Ecto neural progenitor cell (in vitro differentiated cells): ENCODE measurements at regions not wholly inside any gene's neighbourhood (a gene's known extent, or its start where the extent isn't known, plus 50 kb on each side); places are given as distances from the start of the nearest gene placed in this dataset.
A peak's percentile ranks its signal among the peaks of the same experiment; 100 is the strongest.
"Not testable (repeated sequence)": the region's sequence is repeated elsewhere in the genome, so short reads cannot be mapped to it uniquely, and the experiment has no call there.

Source experiments
- DNase-seq: peaks from one replicate; pipeline ENCODE4 v3.0.0-alpha.2; 2018; ENCODE audit warnings: low spot score

DNA sequence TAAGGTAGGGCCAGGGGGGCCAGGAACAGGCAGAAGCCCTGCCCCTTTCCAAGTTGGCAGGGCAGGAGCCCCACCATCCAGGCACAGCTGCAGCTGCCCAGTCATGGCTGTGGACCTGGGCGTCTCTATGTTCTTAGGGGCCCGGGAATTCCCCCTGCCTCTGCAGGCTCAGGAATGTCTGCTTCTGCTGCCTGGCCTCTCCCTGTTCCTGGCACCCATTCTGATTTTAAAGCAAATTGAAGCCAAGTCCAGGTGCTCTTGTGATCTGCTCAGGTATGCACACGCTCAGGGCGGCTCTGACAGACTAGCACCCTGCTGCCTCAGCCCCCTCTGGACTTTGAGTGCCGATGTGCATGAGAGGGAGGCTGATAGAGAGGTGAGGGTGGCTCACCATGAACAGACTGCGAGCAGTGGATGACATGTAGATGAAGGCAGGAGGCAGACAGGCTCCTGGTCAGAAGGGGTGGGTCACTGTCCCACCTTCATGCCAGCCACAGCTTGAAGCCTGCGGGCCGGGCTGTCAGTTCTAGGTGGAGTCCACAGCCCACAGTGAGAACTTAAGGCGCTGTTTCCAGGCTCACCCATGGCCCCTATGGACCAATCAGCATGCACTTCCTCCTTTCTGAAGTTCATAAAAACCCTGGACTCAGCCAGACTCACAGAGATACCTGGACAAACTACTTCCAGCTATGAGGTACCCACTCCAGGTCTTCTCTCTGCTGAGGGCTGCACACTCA is 747.8 kb upstream of the GBE1 start:
- DNase-seq: no peak

DNA sequence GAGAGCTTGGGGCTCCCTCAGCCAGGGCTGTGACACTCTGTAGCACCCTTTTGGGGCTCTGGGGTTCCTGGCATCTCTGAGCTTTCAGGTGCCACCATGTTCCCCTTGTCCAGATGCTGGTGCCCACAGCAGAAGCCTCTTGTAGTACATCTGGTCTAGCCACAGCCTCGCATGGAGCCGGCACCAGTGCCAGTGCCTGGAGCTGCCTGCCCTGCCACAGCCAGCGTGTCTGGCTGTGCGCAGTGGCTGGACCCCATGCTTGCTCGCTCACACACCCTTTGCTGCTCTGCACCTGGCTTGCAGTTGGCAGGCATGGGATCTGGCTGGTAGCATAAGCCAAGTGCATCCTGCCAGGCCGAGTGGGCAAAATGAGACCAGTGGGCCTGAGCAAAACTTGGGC is 744.8 kb upstream of the GBE1 start:
- no peak for DNase-seq

DNA sequence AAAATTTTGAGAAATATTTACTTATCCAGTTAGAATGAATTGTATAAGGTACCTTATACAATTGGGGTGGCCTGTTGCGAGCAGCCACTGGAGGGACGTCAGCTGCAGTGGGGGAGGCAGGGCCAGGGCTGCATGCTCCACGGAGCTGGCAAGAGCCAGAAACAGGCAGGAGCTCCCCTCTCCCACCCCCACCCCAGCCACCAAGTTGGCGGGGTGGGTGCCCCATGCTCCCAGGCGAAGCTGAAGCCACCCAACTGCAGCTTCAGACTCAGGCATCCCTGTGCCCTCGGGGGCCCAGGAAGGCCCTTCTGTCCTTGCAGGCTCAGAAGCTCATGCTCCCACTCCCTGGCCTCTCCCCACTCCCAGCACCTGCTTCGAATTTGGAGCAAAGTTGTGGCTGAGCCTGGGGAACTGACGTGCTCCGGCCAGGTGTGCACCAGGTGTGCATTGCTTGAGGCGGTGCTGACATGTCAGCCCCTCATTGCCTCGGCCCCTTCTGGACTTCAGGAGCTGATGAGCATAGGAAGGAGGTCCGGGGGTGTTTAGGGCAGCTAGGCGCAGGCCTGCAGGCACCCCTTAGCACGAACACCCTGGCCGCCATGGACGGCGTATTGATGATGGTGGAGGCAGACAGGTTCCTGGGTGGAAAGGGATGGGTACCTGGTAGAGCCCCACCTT is 743.8 kb upstream of the GBE1 start:
- no peak for DNase-seq

DNA sequence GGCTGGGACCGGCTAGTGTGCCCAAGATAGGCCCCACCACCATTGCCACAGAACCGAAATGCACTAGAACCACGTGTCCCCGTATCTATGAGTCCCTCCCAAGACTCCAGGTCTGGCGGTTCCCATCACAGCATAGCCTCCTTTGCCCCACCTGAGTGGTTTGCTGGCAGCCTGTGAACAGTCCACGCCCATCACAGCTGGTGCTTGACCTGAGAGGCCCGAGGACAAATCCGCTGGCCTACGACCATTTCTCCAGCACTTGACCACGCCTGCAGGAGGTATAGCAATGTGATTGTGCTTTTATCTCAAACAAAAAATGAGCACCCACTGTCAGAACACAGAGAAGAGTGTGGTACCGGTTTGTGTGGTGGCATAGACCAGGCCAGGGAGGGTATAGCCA is 736.7 kb upstream of the GBE1 start:
- no peak for DNase-seq

DNA sequence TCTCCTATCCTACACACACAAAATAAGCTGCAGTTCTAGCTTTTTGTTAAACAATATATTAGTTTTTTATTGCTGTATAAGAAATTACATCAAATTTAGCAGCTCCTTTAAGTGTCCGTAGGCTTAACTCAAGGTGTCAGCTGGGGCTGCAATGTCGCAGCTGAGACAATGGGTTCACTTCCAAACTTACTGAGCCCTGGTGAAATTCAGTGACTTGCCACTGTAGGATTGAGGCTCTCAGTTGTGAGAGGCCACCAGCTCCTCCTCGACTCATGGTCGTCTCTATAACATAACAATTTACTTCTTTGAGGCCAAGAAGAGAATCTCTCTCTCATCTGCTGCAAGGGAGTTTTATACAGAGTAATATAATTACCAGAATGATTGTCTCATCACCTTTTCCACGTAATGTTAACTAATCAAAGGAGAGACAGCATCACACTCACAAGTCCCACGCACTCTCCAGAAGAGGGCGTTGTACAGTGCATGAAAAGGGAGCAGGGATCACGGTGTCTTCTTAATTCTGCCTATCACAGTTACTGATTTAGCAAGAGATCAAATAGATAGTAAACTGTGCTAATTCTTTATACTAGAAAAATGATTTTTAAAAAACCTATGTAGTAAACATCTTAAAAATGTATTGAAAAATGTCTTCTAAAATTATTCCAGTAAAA is 735.6 kb upstream of the GBE1 start:
- DNase-seq: peak; percentile 46

DNA sequence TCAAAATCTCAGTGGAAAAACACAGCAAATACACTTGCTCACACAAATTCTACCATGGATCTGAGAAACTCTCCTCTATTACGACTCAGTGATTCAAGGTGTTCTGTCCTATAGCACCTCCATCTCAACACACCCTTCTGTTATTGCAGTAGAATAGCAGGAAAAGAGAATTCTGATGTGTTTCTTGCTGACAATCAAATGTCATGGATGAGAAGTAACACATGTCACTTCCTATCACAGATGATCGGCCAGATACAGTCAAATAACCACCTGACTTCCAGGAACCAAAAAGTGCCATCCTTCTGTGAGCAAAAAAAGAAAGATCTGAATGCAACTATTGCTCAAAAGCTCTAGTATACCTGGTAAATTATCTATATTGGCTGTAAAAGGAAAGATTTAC is 734.2 kb upstream of the GBE1 start:
- DNase-seq: no peak

DNA sequence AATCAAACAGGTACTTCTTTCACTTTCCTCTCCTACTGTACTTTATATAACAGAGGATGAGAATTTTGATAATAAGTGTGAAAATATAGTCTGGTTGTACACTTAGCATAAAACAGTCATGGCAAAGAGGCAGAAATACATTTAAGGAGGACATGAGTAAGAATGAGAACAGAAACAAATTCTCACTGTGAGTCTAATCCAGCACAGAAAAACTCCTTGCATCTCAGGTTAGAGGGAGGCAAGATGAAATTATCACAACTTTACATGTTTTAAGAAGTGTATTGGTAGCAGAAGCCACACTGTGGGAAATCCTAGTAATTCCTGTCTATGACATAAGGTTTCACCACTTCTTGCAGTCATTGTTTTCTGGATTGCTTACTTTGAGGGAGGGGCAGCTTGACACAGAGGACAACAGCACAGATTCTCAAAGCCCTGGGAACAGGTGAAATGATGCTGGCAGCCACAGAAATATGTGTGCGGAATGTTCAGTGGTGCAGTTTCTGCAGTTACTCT is 733.6 kb upstream of the GBE1 start:
- DNase-seq: no peak

DNA sequence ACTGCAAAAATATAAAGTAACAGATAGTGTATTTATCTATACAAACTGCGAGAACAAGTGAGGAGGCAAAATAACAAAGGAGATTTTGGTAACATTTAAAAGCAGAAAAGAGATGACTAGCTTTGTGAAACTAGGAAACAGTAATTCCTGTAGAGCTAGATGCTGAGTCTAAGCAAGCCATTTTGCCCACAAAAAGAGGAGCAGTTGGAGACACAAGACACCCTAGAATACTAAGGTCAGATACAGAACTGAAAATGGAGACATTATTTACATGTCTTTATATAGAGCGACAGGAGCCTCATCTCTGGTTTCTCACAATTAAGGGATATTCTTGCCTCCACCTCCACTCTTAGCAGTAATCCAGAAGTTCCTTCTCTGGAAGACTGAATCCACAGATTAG is 732.4 kb upstream of the GBE1 start:
- no peak for DNase-seq

DNA sequence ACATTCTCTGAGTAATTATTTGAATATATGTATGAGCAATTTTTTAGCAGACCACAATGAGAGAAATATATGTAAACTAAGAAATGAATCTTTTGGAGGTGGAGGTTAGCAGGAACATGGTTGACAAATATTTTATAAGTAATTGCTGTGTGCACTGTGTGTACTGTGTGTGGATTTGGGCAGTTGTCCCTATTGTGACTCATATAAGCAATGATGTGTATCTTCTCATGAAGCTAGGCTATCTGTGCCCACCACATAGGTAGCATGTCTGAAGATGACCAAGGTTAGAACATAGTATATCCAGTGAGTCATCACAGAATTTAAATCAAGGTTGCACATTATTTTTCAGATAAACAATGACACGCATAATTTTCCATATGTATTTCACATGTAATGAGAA is 713.9 kb upstream of the GBE1 start:
- no peak for DNase-seq

DNA sequence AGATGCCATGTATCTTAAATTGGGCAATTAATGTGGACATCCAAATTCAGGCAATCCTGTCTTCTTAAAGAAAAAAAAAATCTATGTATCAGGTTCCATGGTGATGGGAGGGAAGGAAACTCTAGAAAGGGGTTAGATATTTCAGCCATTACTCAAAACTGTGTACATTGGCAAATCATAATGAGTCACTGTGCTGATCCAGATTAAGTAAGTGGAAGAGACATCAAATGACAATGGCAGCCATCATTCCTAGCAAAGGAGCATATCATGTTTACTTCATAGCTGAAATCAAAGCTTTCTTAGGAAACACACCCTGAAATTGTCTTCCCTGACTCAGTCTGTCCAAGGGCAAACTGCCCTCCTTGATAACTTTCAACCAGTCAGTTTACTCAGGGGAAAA is 713.3 kb upstream of the GBE1 start:
- DNase-seq: no peak

DNA sequence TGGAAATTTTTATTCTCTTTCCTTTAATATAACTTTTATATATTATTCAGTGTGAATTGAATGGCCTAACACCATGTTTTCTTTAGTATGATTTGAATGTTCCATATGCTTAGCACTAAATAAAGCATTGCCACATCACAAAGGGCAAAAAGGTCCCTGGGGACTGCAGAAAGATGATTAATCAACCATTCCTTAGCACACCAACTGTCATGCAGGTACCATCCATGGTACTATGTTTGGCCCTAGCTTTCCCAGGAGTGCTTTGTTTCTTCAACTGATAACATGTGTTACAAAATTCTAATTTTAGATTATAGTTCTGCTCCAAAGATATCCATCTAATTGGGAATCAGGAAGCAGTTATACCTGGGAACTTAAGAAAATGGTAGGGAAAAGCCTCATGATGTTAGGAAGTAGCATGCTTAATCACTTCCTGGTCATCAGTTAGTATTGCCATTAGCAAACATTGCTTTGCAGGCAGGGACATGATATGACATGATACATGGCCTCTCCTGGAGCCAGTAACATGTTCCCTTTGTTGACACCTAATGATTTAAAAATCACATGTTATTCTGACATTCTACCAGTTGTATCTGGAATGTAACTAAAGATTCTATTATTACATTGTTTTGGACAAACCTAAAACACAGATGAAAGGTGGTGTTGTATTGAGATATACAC is 712.6 kb upstream of the GBE1 start:
- no peak for DNase-seq

DNA sequence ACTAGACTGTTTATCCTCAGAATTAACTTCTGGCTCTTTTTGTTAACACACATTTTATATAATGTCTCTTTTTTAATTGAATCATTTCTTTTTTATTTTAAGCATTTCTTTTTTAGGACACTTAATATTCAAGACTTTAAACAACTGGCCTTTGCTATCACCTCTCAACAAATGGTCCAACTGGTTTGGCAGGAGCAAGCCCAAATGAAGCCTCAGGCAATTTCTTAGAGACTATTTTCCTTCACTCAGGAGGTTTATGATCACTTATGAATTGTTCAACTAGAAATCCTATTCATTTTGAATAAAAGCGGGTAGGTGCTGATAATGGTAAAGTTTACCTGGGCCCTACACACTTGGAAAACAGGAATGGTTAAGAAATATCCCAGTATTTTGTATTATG is 705.6 kb upstream of the GBE1 start:
- no peak for DNase-seq

DNA sequence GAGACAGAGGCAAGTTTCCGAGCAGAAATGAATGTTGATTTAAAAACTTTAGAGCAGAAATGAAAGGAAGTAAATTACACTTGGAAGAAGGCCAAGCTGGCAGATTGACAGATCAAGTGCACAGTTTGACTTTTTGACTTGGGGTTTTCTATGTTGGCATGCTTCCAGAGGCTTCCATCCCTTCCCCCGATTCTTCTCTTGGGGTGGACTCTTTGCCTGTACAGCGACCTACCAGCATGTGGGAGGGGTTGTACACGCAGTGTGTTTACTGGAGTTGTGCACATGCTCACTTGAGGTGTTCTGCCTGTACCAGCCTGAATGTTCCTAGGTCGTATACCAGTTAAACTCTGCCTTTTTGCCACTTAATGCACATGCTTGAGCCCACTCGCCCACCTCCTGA is 701.5 kb upstream of the GBE1 start:
- no peak for DNase-seq

DNA sequence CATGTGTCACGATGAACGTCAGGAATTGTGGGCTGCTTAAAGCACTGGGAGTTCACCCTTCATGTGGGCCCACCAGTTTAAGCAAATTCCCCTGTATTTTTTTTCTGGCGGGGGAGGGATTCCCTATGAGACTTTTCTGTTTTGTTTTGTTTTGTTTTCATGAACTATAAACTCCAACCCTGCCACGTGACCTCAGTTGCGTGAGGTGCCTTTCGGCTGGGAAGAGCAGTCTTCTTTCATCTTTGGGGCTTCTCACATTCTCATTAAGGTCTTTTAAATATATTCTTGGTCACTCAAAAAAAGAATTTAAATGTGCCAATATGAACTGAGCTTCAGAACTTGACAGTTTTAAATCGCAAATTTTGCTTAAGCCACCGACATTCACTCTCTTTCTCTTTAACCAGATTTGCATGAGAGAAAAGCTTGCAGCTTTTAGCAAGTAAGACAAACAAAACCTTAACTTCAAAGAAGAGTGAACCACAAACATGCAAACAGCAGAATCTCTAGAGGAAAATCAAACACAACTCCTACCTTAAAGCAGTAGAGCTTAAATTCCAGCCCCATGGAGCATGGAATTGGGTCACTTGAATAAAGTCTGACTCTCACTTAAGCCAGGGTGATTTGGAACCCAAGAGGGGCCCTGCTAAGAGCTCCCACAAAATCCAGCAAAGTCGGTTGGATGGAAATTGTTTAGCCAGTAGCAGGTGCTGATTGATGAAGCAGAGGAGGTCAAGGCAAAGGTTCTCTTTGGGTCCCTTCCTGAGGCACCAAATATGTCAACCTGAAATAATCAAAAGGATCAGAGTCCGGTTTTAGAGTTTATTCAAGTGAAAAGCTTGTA is 699.8 kb upstream of the GBE1 start:
- DNase-seq: no peak

DNA sequence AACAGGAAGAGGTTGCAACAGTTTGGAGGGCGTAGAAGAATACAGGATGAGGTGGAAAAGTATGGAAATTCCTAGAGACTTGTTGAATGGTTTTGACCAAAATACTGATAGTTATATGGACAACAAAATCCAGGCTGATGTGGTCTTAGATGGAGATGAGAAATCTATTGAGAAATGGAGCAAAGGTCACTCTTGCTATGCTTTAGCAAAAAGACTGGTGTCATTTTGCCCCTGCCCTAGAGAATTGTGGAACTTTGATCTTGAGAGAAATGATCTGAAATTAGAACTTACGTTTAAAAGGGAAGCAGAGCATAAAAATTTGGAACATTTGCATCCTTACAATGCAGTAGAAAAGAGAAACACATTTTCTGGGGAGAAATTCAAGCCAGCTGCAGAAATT is 686.9 kb upstream of the GBE1 start:
- no peak for DNase-seq

DNA sequence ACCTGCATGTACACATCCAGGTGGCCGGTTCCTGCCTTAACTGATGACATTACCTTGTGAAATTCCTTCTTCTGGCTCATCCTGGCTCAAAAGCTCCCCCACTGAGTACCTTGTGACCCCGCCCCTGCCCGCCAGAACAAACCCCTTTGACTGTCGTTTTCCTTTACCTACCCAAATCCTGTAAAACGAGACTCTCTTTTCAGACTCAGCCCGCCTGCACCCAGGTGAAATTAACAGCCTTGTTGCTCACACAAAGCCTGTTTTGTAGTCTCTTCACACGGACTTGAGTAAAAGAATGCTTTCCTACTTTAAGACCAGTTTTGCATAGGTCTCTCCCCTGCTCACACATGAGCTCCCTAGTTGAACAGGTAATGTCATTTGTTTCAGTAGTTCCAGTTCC is 667.4 kb upstream of the GBE1 start:
- not testable (repeated sequence) for DNase-seq

DNA sequence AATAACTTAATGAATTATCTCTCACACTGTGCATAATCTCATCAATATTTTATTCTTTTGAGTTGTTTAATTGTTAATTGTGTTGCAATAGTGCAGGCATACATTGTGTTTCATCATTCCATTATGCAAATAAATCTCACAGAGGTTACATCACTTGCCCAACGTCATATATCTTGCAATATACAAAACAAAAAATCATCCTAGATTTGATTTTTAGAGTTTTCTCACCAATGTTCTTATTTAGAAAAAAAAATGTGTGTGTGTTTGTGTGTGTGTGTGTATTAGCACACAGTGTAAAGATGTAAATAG is 662.5 kb upstream of the GBE1 start:
- DNase-seq: no peak

DNA sequence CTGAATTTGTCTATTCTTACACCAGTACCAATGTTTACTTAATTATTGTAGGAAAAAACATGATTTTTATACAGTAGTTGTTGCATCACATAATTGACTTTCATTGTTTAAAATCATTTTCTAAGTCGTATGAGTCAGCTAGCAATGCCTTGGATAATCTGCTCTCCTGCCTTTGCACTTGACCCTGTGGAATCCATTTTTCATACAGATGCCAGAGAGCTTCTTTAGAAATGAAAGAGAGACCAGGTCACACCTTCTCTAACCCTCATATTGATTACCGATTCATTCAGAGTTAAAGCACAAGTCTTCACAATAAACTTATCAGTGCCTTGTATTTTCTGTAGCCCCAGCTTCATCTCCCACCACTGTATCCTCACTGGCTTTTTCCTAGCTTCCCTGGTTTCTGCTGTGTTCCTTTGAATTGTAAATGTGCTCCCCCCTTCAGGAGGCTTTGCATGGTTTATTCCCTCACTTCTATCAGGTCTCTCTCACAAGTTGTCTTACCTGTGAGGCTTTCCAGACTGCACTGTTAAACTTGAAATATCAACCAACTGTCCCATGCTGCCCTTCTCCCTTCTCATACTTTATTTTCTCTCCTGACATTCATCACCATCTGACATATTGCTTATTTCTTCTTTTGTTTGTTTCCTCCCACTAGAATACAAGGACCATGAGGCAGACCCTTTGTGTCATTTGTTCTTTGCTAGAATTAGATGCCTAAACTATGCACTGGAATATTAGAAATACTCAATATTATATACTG is 662.0 kb upstream of the GBE1 start:
- no peak for DNase-seq

DNA sequence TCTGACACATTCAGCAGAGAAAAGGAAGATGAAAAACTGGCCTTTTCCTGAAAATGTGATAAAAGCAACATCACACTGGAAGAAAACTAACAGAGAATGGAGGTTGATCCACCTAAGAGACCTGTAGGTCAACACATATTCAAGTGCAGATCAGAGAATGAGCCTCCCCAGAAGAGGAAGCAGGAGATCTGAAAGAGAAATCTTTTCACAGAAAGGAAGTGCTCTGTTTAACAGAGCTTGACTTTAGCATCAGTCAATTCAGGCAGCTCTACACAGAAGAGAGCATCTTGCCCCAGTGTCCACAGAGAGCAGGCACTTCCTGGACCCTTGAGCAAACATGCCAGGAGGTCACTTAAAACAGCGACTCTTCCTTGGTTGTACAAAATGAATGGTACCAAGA is 655.4 kb upstream of the GBE1 start:
- no peak for DNase-seq

DNA sequence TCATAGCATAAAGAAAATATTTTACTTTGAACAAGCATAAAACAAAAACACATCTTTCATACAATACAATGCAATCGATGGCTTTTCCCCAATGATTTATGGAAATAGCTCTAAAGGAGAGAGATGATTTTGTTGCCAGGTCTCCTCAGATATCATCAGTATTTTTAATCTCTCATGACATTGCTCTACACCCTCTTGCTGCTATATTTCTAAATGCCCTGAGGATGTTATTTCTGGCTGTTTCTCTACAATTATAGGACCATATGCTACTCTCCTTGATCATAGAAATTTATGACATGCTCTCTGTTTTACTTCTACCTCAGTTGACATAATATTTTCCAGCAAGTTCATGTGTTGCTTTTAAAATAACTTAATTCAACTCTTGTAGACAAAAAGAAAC is 654.9 kb upstream of the GBE1 start:
- no peak for DNase-seq

DNA sequence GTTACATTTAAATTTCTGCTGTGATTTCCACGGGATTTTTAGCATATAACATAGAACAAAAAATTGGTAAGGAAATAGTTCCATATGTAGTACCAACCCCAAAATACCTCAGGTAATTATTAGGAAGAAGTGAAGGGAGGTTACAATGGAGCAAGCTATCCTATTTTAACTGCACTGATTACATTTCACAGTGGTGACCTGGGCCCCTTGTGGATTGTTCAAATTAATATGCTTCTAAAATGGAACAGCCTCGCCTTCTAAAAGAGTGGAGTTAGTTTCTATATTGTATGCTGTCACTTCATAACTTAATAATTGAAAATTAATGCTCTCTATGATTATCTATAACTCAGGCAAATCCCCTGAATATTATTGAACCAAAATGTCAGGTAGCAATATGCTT is 651.7 kb upstream of the GBE1 start:
- no peak for DNase-seq
